Mesendoderm (in vitro differentiated cells): ENCODE measurements at regions not wholly inside any gene's neighbourhood (a gene's known extent, or its start where the extent isn't known, plus 50 kb on each side); places are given as distances from the start of the nearest gene placed in this dataset.

Experiments
- DNase-seq: peaks from one replicate; pipeline ENCODE4 v3.0.0; 2013
- H2AK5ac ChIP-seq: 2 replicates; pipeline ENCODE4 v1.6.1; 2013; ENCODE audit warnings: low read length, inconsistent platforms
- H2BK120ac ChIP-seq: 2 replicates; pipeline ENCODE4 v1.6.1; 2013; ENCODE audit warnings: low read depth, mild to moderate bottlenecking, low read length, moderate library complexity, mixed read lengths
- H2BK15ac ChIP-seq: replicated peaks from 2 replicates; pipeline ENCODE4 v1.6.1; 2013; ENCODE audit warnings: low read depth, mild to moderate bottlenecking, moderate library complexity
- H2BK5ac ChIP-seq: 2 replicates; pipeline ENCODE4 v1.6.1; 2013; ENCODE audit warnings: low read length, inconsistent platforms
- H3K18ac ChIP-seq: 2 replicates; pipeline ENCODE4 v1.6.1; 2013; ENCODE audit warnings: mild to moderate bottlenecking, low read length, mixed read lengths
- H3K23ac ChIP-seq: one replicate; pipeline ENCODE4 v1.6.1; 2013; ENCODE audit warnings: low read length
- H3K27ac ChIP-seq: 2 replicates; pipeline ENCODE4 v1.5.1; 2013; ENCODE audit warnings: low read depth, mild to moderate bottlenecking, inconsistent platforms, low read length, moderate library complexity
- H3K27me3 ChIP-seq: 2 replicates; pipeline ENCODE4 v1.6.1; 2013; ENCODE audit warnings: low read length, control low read depth, mild to moderate bottlenecking, inconsistent platforms; ENCODE audit not compliant: insufficient read depth, poor library complexity
- H3K36me3 ChIP-seq: 2 replicates; pipeline ENCODE4 v1.6.1; 2013; ENCODE audit warnings: low read length, inconsistent platforms; ENCODE audit not compliant: control insufficient read depth, insufficient read depth
- H3K4ac ChIP-seq: one replicate; pipeline ENCODE4 v1.6.1; 2013; ENCODE audit warnings: low read depth, mild to moderate bottlenecking, low read length, moderate library complexity
- H3K4me1 ChIP-seq: 2 replicates; pipeline ENCODE4 v1.6.1; 2013; ENCODE audit warnings: low read depth, low read length, inconsistent platforms; ENCODE audit not compliant: control insufficient read depth
- H3K4me2 ChIP-seq: 2 replicates; pipeline ENCODE4 v1.6.1; 2013; ENCODE audit warnings: low read length
- H3K4me3 ChIP-seq: 2 replicates; pipeline ENCODE4 v1.5.1; 2013; ENCODE audit warnings: mild to moderate bottlenecking, low read length
- H3K56ac ChIP-seq: one replicate; pipeline ENCODE4 v1.6.1; 2013; ENCODE audit warnings: low read length
- H3K79me1 ChIP-seq: 2 replicates; pipeline ENCODE4 v1.6.1; 2013; ENCODE audit warnings: low read length, inconsistent platforms
- H3K79me2 ChIP-seq: 2 replicates; pipeline ENCODE4 v1.6.1; 2013; ENCODE audit warnings: mild to moderate bottlenecking, low read length; ENCODE audit not compliant: control insufficient read depth, insufficient read depth
- H3K9ac ChIP-seq: 2 replicates; pipeline ENCODE4 v1.6.1; 2013; ENCODE audit warnings: low read length, inconsistent platforms
- H4K5ac ChIP-seq: one replicate; pipeline ENCODE4 v1.6.1; 2013; ENCODE audit warnings: low read length
- H4K8ac ChIP-seq: one replicate; pipeline ENCODE4 v1.6.1; 2013; ENCODE audit warnings: low read depth, mild to moderate bottlenecking, control low read depth, low read length, moderate library complexity
- WGBS: extraction: QIAGEN DNeasy Blood & Tissue Kit; methylation state at CpG from one replicate; pipeline ENCODE4 v1.1.7; 2013; ENCODE audit warnings: low lambda C conversion rate, missing lambda C conversion rate; ENCODE audit not compliant: insufficient coverage; ENCODE audit errors: extremely low coverage; 5-methylcytosine and 5-hydroxymethylcytosine counted together

GRCh38 chr12:105935981-105936380 lies 202.8 kb downstream of the NUAK1 start:
- Histone ChIP-seq H3K4me2 (no peak overlapping the region), H3K56ac (no peak overlapping the region), H3K4ac (no peak overlapping the region), H2BK15ac (no peak overlapping the region), H3K79me2 (no peaks in the 10 kb centered on the region), H3K4me3 (no peak overlapping the region), H3K23ac (no peak overlapping the region), H4K5ac (no peak overlapping the region), H3K27me3 (no peaks in the 10 kb centered on the region), H2BK120ac (no peak overlapping the region), H3K79me1 (no peaks in the 10 kb centered on the region), H2BK5ac (no peak overlapping the region), H3K9ac (no peak overlapping the region), H3K27ac (no peak overlapping the region), H3K18ac (no peak overlapping the region), H3K36me3 (no peaks in the 10 kb centered on the region), H4K8ac (no peak overlapping the region), H2AK5ac (no peak overlapping the region), H3K4me1 (no peaks in the 10 kb centered on the region)
- no CpG with 5 or more reads among the region's 3 CpGs for WGBS
- DNase-seq: no peak

GRCh38 chr12:105936496-105936895 lies 202.3 kb downstream of the NUAK1 start:
- no peak overlapping the region for H3K18ac ChIP-seq
- H3K4ac ChIP-seq: no peak overlapping the region
- no peak overlapping the region for H4K8ac ChIP-seq
- no CpG with 5 or more reads among the region's 1 CpG for WGBS
- H3K56ac ChIP-seq: no peak overlapping the region
- no peak overlapping the region for H3K4me3 ChIP-seq
- H3K79me1 ChIP-seq: no peaks in the 10 kb centered on the region
- no peak overlapping the region for H3K27ac ChIP-seq
- no peak overlapping the region for H4K5ac ChIP-seq
- H3K23ac ChIP-seq: no peak overlapping the region
- H3K4me1 ChIP-seq: no peaks in the 10 kb centered on the region
- H2AK5ac ChIP-seq: no peak overlapping the region
- H3K79me2 ChIP-seq: no peaks in the 10 kb centered on the region
- no peak overlapping the region for H3K4me2 ChIP-seq
- H2BK15ac ChIP-seq: no peak overlapping the region
- H2BK5ac ChIP-seq: no peak overlapping the region
- no peaks in the 10 kb centered on the region for H3K27me3 ChIP-seq
- no peak overlapping the region for H2BK120ac ChIP-seq
- DNase-seq: no peak
- H3K9ac ChIP-seq: no peak overlapping the region
- H3K36me3 ChIP-seq: no peaks in the 10 kb centered on the region

GRCh38 chr12:105937009-105937408 lies 201.7 kb downstream of the NUAK1 start:
- Histone ChIP-seq H3K18ac (no peak overlapping the region), H3K4me3 (no peak overlapping the region), H3K79me1 (no peaks in the 10 kb centered on the region), H3K79me2 (no peaks in the 10 kb centered on the region), H3K4me1 (no peaks in the 10 kb centered on the region), H3K23ac (no peak overlapping the region), H2AK5ac (no peak overlapping the region), H3K36me3 (no peaks in the 10 kb centered on the region), H3K56ac (no peak overlapping the region), H4K8ac (no peak overlapping the region), H3K9ac (no peak overlapping the region), H4K5ac (no peak overlapping the region), H2BK15ac (no peak overlapping the region), H3K4ac (no peak overlapping the region), H2BK120ac (no peak overlapping the region), H2BK5ac (no peak overlapping the region), H3K4me2 (no peak overlapping the region), H3K27me3 (no peaks in the 10 kb centered on the region), H3K27ac (no peak overlapping the region)
- DNase-seq: no peak
- no CpG with 5 or more reads among the region's 1 CpG for WGBS

GRCh38 chr12:105939181-105939721 lies 199.5 kb downstream of the NUAK1 start:
- Histone ChIP-seq H3K79me2 (no peaks in the 10 kb centered on the region), H3K4me1 (no peaks in the 10 kb centered on the region), H3K27ac (no peak overlapping the region), H3K4ac (no peak overlapping the region), H3K79me1 (no peaks in the 10 kb centered on the region), H3K23ac (no peak overlapping the region), H2BK15ac (no peak overlapping the region), H3K18ac (no peak overlapping the region), H3K4me3 (no peak overlapping the region), H3K4me2 (no peak overlapping the region), H3K36me3 (no peaks in the 10 kb centered on the region), H3K9ac (no peak overlapping the region), H2AK5ac (no peak overlapping the region), H2BK5ac (no peak overlapping the region), H2BK120ac (no peak overlapping the region), H4K8ac (no peak overlapping the region), H3K27me3 (no peaks in the 10 kb centered on the region), H4K5ac (no peak overlapping the region), H3K56ac (no peak overlapping the region)
- DNase-seq: no peak
- WGBS: no CpG with 5 or more reads among the region's 3 CpGs

GRCh38 chr12:105942281-105942680 lies 196.5 kb downstream of the NUAK1 start:
- Histone ChIP-seq H3K56ac (no peak overlapping the region), H3K79me2 (no peaks in the 10 kb centered on the region), H3K18ac (no peak overlapping the region), H2AK5ac (no peak overlapping the region), H3K9ac (no peak overlapping the region), H2BK15ac (no peak overlapping the region), H3K4ac (no peak overlapping the region), H3K4me1 (no peaks in the 10 kb centered on the region), H4K5ac (no peak overlapping the region), H3K27me3 (no peaks in the 10 kb centered on the region), H2BK120ac (no peak overlapping the region), H3K23ac (no peak overlapping the region), H3K4me2 (no peak overlapping the region), H3K79me1 (no peaks in the 10 kb centered on the region), H3K36me3 (no peaks in the 10 kb centered on the region), H3K27ac (no peak overlapping the region), H4K8ac (no peak overlapping the region), H2BK5ac (no peak overlapping the region), H3K4me3 (no peak overlapping the region)
- WGBS: no CpG with 5 or more reads among the region's 1 CpG
- DNase-seq: no peak

- Histone ChIP-seq H4K8ac (no peak overlapping the region), H3K27me3 (no peaks in the 10 kb centered on the region), H3K4me2 (no peak overlapping the region), H3K18ac (no peak overlapping the region), H2AK5ac (no peak overlapping the region), H2BK15ac (no peak overlapping the region), H3K9ac (no peak overlapping the region), H2BK120ac (no peak overlapping the region), H3K4me1 (no peaks in the 10 kb centered on the region), H3K27ac (no peak overlapping the region), H3K23ac (no peak overlapping the region), H3K56ac (no peak overlapping the region), H3K79me2 (no peaks in the 10 kb centered on the region), H3K36me3 (no peaks in the 10 kb centered on the region), H2BK5ac (no peak overlapping the region), H3K4ac (no peak overlapping the region), H4K5ac (no peak overlapping the region), H3K4me3 (no peak overlapping the region), H3K79me1 (no peaks in the 10 kb centered on the region)
- no CpG with 5 or more reads among the region's 1 CpG for WGBS
- no peak for DNase-seq
Observed at GRCh38 chr12:105943525-105943924, 195.2 kb downstream of the NUAK1 start.
